HCT116 (cell line): ENCODE measurements at regions not wholly inside any gene's neighbourhood (a gene's known extent, or its start where the extent isn't known, plus 50 kb on each side); places are given as distances from the start of the nearest gene placed in this dataset.

ENCODE experiments used
- ATAC-seq: fragments of 200-7000 bp; cut with Tn5 transposase; 2 replicates; pipeline ENCODE4 v1.9.1; 2020; ENCODE audit warnings: mild to moderate bottlenecking, moderate library complexity
- BruUV-seq: library from RNA; stranded (reverse); fragments of 400-500 nt; replicated peaks from 2 replicates; lab custom pipeline; 2021; lab: Mats Ljungman, UMichigan
- CTCF ChIA-PET: fragments of 300-600 bp; sonication (Branson Sonifier 250); formaldehyde crosslinking; loops from one replicate; lab custom pipeline; 2021; ENCODE audit warnings: antibody characterized with exemption; lab: Charles Lee
- POLR2A ChIA-PET: fragments of 300-600, 350-600 bp; sonication (Branson Sonifier 250); formaldehyde crosslinking; loops from one replicate; lab custom pipeline; 2021; ENCODE audit warnings: antibody characterized with exemption; lab: Charles Lee
- RAD21 ChIA-PET, 2 experiments: fragments of 300-600 bp; sonication (Branson Sonifier 250); formaldehyde crosslinking; loops; one replicate each; lab custom pipeline; 2023; ENCODE audit warnings: low total read pairs in 2 of 2; ENCODE audit not compliant: uncharacterized antibody in 2 of 2, unreplicated experiment in 2 of 2, low non-redundant PET in 1 of 2; lab: Charles Lee
- DNase-seq: peaks from one replicate; pipeline ENCODE4 v3.0.0-alpha.2; 2010; ENCODE audit warnings: low read depth, low spot score
- H2AFZ ChIP-seq: fragments of 200-600 bp; shearing (Covaris generic), sonication (generic); 2 replicates; pipeline ENCODE4 v1.6.1; 2017; ENCODE audit warnings: low read depth, mixed run types, mixed read lengths, antibody characterized with exemption, low read length; ENCODE audit not compliant: poor library complexity, severe bottlenecking
- H3K27ac ChIP-seq: 2 replicates; pipeline ENCODE4 v1.5.1; 2012; ENCODE audit warnings: low read depth, low read length
- H3K27me3 ChIP-seq: fragments of 200-600 bp; sonication (generic); 2 replicates; pipeline ENCODE4 v1.6.1; 2016; ENCODE audit warnings: mixed run types, low read length, mixed read lengths; ENCODE audit not compliant: insufficient read depth
- H3K36me3 ChIP-seq, 2 experiments: fragments of 200-500 bp in 1 of 2; fragments of 200-600 bp in 1 of 2; sonication (Bioruptor generic) in 1 of 2; sonication (generic) in 1 of 2; 2 replicates each; pipeline versions ENCODE4 v1.5.1 to v1.6.1; 2014 to 2016; ENCODE audit warnings: low read length in 2 of 2, inconsistent platforms in 1 of 2, mixed read lengths in 1 of 2, mixed run types in 1 of 2; ENCODE audit not compliant: insufficient read depth in 2 of 2, control insufficient read depth in 1 of 2
- H3K4me1 ChIP-seq, 2 experiments: fragments of 200-600 bp in 1 of 2; sonication (generic) in 1 of 2; 2 replicates each; pipeline versions ENCODE4 v1.5.1 to v1.6.1; 2012 to 2017; ENCODE audit warnings: low read length in 2 of 2, inconsistent platforms in 1 of 2, mild to moderate bottlenecking in 1 of 2, mixed read lengths in 1 of 2, mixed run types in 1 of 2, moderate library complexity in 1 of 2; ENCODE audit not compliant: insufficient read depth in 2 of 2, control insufficient read depth in 1 of 2
- H3K4me2 ChIP-seq: fragments of 200-600 bp; sonication (generic); 2 replicates; pipeline ENCODE4 v1.6.1; 2017; ENCODE audit warnings: mixed run types, low read length, mixed read lengths
- H3K4me3 ChIP-seq, 2 experiments: fragments of 200-600 bp in 1 of 2; sonication (generic) in 1 of 2; replicated peaks in 1 of 2; 2 replicates each; pipeline ENCODE4 v1.5.1; 2011 to 2016; ENCODE audit warnings: low read length in 2 of 2, control low read depth in 1 of 2, low read depth in 1 of 2, mild to moderate bottlenecking in 1 of 2, mixed read lengths in 1 of 2, mixed run types in 1 of 2
- H3K79me2 ChIP-seq: fragments of 200-600 bp; sonication (generic); 2 replicates; pipeline ENCODE4 v1.6.1; 2017; ENCODE audit warnings: mild to moderate bottlenecking, mixed run types, low read length, moderate library complexity, mixed read lengths; ENCODE audit not compliant: insufficient read depth
- H3K9ac ChIP-seq: fragments of 200-600 bp; sonication (generic); 2 replicates; pipeline ENCODE4 v1.6.1; 2016; ENCODE audit warnings: low read length, mixed read lengths
- H3K9me2 ChIP-seq: fragments of 200-600 bp; sonication (generic), shearing (Covaris generic); 2 replicates; pipeline ENCODE4 v1.6.1; 2017; ENCODE audit warnings: mixed run types, mild to moderate bottlenecking, moderate library complexity; ENCODE audit not compliant: insufficient read depth
- H3K9me3 ChIP-seq, 2 experiments: fragments of 200-500 bp in 1 of 2; fragments of 200-600 bp in 1 of 2; sonication (Bioruptor generic) in 1 of 2; sonication (generic) in 1 of 2; 2 replicates each; pipeline ENCODE4 v1.6.1; 2014 to 2017; ENCODE audit warnings: low read length in 2 of 2, mixed read lengths in 2 of 2, inconsistent platforms in 1 of 2, low read depth in 1 of 2, mild to moderate bottlenecking in 1 of 2, mixed run types in 1 of 2, moderate library complexity in 1 of 2; ENCODE audit not compliant: control insufficient read depth in 1 of 2, insufficient read depth in 1 of 2
- H4K20me1 ChIP-seq: fragments of 200-600 bp; sonication (generic), shearing (Covaris generic); 2 replicates; pipeline ENCODE4 v1.6.1; 2017; ENCODE audit warnings: mixed run types, mild to moderate bottlenecking, moderate library complexity; ENCODE audit not compliant: insufficient read depth
- CBX3 ChIP-seq: IDR thresholded peaks from 2 replicates; pipeline ENCODE4 v1.6.1; 2012; ENCODE audit warnings: low read depth
- CTCF ChIP-seq, 3 experiments: fragments of 200-600 bp in 1 of 3; sonication (generic) in 1 of 3; IDR thresholded peaks in 2 of 3; conservative IDR thresholded peaks in 1 of 3; 2 replicates each; pipeline ENCODE4 v1.5.1; 2012 to 2017; ENCODE audit warnings: low read depth in 2 of 3, low read length in 2 of 3, antibody characterized with exemption in 1 of 3, borderline replicate concordance in 1 of 3, control low read depth in 1 of 3, mild to moderate bottlenecking in 1 of 3, mixed read lengths in 1 of 3, mixed run types in 1 of 3, moderate library complexity in 1 of 3; ENCODE audit not compliant: insufficient read depth in 1 of 3
- JUND ChIP-seq: IDR thresholded peaks from 2 replicates; pipeline ENCODE4 v1.6.1; 2012
- POLR2A ChIP-seq: IDR thresholded peaks from 2 replicates; pipeline ENCODE4 v1.7.0; 2011; ENCODE audit warnings: borderline replicate concordance; ENCODE audit not compliant: insufficient read depth, insufficient read length; ENCODE audit errors: extremely low read depth
- RAD21 ChIP-seq: IDR thresholded peaks from 2 replicates; pipeline ENCODE4 v1.6.1; 2012; ENCODE audit warnings: low read depth, mild to moderate bottlenecking
- REST ChIP-seq: IDR thresholded peaks from 2 replicates; pipeline ENCODE4 v1.6.1; 2012; ENCODE audit warnings: low read depth
- TCF7L2 ChIP-seq: IDR thresholded peaks from 2 replicates; pipeline ENCODE4 v1.7.0; 2011; ENCODE audit warnings: borderline replicate concordance, inconsistent platforms; ENCODE audit not compliant: insufficient read depth, insufficient read length; ENCODE audit errors: extremely low read depth
- YY1 ChIP-seq: IDR thresholded peaks from 2 replicates; pipeline ENCODE4 v1.6.1; 2011; ENCODE audit warnings: low read length, low read depth, moderate library complexity, mild to moderate bottlenecking; ENCODE audit not compliant: insufficient replicate concordance; ENCODE audit errors: extremely low read depth
- ZBTB33 ChIP-seq: IDR thresholded peaks from 2 replicates; pipeline ENCODE4 v1.6.1; 2011; ENCODE audit warnings: mild to moderate bottlenecking, low read length, moderate library complexity; ENCODE audit not compliant: insufficient replicate concordance; ENCODE audit errors: extremely low read depth
- intact Hi-C: fragments of 100-400 bp; cut with micrococcal nuclease; formaldehyde crosslinking; loops from 2 replicates; pipeline ENCODE4 v1.10.0; 2022

GRCh38 chr11:45348729-45349128, 62.6 kb upstream of the SYT13 start:
- RAD21 ChIA-PET = no interaction called here
- TF ChIP-seq POLR2A = no peak
- no peak for TF ChIP-seq CBX3
- no peak for TF ChIP-seq RAD21
- TF ChIP-seq ZBTB33 = no peak
- no peak for TF ChIP-seq JUND
- TF ChIP-seq CTCF (IDR thresholded peaks at IDR 0.05 in 2 of 3, conservative IDR thresholded peaks at IDR 0.05 in 1 of 3; ENCODE audit: borderline replicate concordance in 1 of 3, insufficient read depth in 1 of 3, low read depth in 2 of 3, low read length in 2 of 3) = no peak
- TF ChIP-seq REST = no peak
- no peak for TF ChIP-seq TCF7L2
- TF ChIP-seq YY1 = no peak
- TF ChIP-seq, all 23 proteins: peak for 0
- intact Hi-C loops = no loop called here
- H3K9me3 ChIP-seq = no peaks in the 10 kb centered on the region
- H3K4me2 ChIP-seq = no peak overlapping the region
- POLR2A ChIA-PET = no interaction called here
- H3K27me3 ChIP-seq = peaks cover 46% of the 10 kb centered on the region
- BruUV-seq = no TSS peak
- no peaks in the 10 kb centered on the region for H3K36me3 ChIP-seq
- no peak overlapping the region for H2AFZ ChIP-seq
- no peak overlapping the region for H3K4me3 ChIP-seq
- CTCF ChIA-PET = interaction anchor here (0.8 to 4.3 kb wide), 4 partner anchors 8 to 423 kb away, joined by 3 to 15 read pairs (median 6); no protein-coding TSS in a partner anchor
- H3K9me2 ChIP-seq = no peaks in the 10 kb centered on the region
- H3K79me2 ChIP-seq = no peaks in the 10 kb centered on the region
- H3K9ac ChIP-seq = no peak overlapping the region
- H4K20me1 ChIP-seq = no peaks in the 10 kb centered on the region
- ATAC-seq (no peak), DNase-seq (no peak)
- no peak overlapping the region for H3K27ac ChIP-seq
- H3K4me1 ChIP-seq = no peaks in the 10 kb centered on the region
